Fibroblast of pulmonary artery (primary cell): ENCODE measurements at regions not wholly inside any gene's neighbourhood (a gene's known extent, or its start where the extent isn't known, plus 50 kb on each side); places are given as distances from the start of the nearest gene placed in this dataset.
A peak's percentile ranks its signal among the peaks of the same experiment; 100 is the strongest.
"Not testable (repeated sequence)": the region's sequence is repeated elsewhere in the genome, so short reads cannot be mapped to it uniquely, and the experiment has no call there.

Source experiments
- DNase-seq: peaks from one replicate; pipeline ENCODE4 v3.0.0-alpha.2; 2010; ENCODE audit warnings: low read depth
- H3K4me3 ChIP-seq: replicated peaks from 2 replicates; pipeline ENCODE4 v1.5.1; 2011; ENCODE audit warnings: low read depth, mild to moderate bottlenecking, control low read depth, low read length, moderate library complexity
- TF ChIP-seq, protein P1 (sequence below): IDR thresholded peaks from 2 replicates; pipeline ENCODE4 v1.5.1; 2011; ENCODE audit warnings: mild to moderate bottlenecking, control low read depth, low read length, inconsistent platforms; ENCODE audit errors: missing control alignments

DNA sequence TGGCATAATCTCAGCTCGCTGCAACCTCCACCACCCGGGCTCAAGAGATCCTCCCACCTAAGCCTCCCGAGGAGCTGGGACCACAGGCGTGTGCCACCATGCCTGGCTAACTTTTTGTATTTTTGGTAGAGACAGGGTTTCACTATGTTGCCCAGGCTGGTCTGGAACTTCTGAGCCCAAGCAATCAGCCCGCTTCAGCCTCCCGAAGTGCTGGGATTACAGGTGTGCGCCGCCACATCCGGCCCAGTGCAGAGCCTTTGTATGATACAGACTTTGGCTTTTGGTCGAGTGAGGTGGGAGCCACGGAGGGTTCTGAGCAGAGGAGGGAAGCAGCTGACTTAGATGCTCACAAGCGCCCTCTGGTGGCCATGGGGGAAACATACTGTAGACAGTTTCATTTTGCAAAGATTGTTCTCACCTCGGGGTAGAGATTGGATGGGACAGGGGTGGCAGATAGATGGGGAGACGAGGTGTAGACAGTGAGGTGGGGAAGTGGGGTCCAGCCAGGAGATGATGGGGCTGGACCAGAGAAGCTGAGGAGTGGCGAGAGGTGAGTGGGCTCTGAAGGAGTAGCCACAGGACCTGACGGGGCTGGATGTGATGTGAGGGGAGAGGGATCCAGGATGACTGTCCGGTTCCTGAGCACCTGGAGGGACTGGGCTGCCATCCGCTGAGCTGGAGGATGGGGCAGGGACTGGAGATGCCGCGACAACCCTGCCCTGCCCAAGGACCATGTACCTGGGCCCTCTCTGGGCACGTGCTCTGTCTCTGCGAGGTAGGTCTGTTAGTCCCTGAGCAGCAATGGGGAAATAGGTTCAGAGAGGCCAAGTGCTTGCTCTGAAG, 105.1 kb downstream of the CRLF3 start:
- DNase-seq = peak; percentile 73
- not testable (repeated sequence) for H3K4me3 ChIP-seq
- TF ChIP-seq, protein P1, sequence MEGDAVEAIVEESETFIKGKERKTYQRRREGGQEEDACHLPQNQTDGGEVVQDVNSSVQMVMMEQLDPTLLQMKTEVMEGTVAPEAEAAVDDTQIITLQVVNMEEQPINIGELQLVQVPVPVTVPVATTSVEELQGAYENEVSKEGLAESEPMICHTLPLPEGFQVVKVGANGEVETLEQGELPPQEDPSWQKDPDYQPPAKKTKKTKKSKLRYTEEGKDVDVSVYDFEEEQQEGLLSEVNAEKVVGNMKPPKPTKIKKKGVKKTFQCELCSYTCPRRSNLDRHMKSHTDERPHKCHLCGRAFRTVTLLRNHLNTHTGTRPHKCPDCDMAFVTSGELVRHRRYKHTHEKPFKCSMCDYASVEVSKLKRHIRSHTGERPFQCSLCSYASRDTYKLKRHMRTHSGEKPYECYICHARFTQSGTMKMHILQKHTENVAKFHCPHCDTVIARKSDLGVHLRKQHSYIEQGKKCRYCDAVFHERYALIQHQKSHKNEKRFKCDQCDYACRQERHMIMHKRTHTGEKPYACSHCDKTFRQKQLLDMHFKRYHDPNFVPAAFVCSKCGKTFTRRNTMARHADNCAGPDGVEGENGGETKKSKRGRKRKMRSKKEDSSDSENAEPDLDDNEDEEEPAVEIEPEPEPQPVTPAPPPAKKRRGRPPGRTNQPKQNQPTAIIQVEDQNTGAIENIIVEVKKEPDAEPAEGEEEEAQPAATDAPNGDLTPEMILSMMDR = peak; percentile 60

DNA sequence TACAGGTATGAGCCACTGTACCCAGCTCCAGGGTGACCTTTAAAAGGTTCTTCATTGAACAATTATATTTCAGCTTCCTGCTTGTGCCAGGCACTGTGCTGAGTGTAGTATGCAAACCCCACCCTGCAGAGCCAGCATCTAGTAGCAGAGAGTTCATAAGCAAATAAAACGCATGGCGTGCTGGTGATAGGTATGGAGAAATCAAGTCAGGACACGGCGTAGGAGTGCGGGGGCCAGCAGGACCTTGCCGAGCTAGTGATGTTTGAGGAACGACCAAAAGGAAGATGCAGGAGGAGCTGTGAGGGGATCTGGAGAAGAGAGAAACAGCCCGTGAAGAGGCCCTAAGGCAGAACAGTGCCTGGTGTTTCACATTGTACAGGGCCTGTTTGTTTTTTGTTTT, 105.8 kb downstream of the CRLF3 start:
- not testable (repeated sequence) for DNase-seq, H3K4me3 ChIP-seq

- not testable (repeated sequence) for H3K4me3 ChIP-seq, DNase-seq
These were observed 106.4 kb downstream of the CRLF3 start for GRCh38 chr17:30718099-30718447.

DNA sequence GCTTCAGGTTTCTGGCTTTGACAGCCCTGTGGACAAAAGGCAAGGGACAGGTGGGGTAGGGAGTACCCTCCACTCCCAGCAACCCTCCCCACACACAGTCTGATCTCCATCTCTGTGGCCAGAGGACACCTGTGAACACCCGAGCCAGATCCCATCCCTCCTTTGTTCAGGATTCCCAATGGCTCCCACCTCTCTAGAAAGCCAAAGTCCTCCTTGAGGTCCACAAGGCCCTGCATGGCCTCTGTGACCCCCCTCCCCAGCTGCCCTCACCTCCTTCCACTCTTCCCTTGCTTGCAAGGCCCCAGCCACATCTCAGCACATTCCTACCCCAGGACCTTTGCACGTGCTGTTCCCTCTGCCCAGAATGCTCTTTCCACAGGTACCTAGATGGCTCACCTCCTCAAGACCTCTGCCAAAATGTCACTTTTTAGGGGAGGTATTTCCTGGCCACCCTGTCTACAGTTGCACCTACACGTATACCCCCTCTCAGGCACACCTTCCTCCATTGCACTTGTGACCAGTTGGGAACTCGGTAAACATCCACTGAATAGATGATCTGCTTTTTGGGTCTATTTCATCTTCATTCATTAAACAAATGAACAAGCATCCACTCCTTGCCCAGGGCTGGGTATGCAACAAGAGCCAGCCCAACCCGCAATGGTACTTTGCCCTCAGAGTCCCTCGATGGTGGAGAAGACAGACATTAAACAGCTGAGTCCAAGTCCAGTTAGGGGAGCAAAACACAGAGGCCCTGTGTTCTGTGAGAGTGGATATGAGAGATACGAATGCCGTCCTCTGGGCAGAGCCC, 107.0 kb downstream of the CRLF3 start:
- H3K4me3 ChIP-seq = no peak overlapping the region
- DNase-seq = no peak
- TF ChIP-seq, protein P1 = no peak

DNA sequence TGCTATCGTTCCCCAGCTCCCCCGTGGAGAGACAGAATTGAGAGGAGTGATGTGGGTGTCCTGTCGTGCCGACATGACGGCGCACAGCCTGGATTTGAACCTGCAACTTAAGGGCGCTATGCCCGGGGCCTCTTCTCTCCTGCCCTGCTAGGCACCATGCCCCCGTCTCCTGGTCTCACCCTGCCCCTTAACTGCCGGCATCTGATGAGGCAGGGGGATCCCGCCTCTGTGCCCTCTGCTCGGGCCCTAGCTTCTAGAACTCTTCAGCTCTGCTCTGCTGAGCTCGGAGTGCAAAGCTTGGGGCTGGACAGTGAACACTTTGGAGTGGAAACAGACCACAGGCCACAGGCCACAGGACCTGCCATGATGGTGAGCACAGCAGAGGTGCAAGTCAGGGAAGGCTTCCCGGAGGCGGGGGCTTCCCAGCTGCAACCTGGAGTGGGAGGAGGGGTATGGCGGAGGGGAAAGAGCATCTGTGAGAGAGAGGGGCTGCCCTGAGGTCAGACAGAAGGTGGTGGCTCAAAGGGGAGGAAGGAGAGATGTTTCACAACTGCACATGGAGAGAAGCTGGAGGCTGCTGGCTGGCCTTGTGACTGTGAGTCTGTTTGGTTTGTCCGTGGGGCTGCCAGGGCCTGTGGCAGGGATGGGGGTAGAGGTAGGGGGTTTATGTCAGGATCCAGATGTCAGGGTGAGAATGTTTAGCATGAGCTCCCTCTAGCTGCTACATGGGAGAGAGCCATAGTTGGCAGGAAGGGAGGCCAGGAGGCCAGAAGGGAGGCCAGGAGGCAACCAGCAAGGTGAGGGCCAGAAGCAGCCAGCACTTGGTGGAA, 107.8 kb downstream of the CRLF3 start:
- DNase-seq = peak; percentile 31
- H3K4me3 ChIP-seq = no peak overlapping the region
- TF ChIP-seq, protein P1 = peak; percentile 28

GRCh38 chr17:30714825-30715622, 109.5 kb downstream of the CRLF3 start:
- TF ChIP-seq, protein P1 = peak; percentile 47
- H3K4me3 ChIP-seq = not testable (repeated sequence)
- DNase-seq = peak; percentile 48

DNA sequence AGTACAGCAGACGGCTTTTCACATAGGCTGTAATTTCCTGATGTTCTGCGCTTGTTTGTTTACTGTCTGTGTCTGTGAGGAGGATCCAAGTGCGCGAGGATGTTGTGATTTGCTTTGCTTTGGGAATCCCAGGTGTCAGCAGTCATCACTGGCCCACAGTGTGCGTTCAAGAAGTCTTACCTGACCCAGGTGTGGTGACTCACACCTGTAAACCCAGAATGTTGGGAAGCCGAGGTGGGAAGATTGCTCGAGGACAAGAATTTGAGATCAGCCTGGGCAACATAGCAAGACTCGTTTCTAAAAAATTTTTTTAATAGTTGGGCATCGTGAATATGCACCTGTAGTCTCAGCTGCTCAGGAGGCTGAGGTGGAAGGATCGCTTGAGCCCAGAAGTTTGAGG, 110.7 kb downstream of the CRLF3 start:
- H3K4me3 ChIP-seq, DNase-seq: not testable (repeated sequence)

DNA sequence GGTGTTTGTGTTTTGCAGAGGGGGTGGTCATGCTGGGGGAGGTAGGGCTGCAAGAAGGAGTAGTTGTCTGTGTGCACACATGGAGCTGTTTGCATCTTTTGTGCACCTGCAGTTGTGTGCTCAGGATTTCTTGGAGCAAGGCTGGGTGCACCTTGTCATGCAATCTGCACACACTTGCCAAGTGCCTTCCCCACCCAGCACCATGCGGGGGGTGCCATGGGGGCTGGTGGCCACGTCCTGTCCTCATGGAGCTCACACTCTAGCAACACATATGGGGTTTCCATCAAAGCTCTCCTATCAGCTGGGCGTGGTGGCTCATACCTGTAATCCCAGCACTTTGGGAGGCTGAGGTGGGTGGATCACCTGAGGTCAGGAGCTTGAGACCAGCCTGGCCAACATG, 111.6 kb downstream of the CRLF3 start:
- not testable (repeated sequence) for DNase-seq, H3K4me3 ChIP-seq

DNA sequence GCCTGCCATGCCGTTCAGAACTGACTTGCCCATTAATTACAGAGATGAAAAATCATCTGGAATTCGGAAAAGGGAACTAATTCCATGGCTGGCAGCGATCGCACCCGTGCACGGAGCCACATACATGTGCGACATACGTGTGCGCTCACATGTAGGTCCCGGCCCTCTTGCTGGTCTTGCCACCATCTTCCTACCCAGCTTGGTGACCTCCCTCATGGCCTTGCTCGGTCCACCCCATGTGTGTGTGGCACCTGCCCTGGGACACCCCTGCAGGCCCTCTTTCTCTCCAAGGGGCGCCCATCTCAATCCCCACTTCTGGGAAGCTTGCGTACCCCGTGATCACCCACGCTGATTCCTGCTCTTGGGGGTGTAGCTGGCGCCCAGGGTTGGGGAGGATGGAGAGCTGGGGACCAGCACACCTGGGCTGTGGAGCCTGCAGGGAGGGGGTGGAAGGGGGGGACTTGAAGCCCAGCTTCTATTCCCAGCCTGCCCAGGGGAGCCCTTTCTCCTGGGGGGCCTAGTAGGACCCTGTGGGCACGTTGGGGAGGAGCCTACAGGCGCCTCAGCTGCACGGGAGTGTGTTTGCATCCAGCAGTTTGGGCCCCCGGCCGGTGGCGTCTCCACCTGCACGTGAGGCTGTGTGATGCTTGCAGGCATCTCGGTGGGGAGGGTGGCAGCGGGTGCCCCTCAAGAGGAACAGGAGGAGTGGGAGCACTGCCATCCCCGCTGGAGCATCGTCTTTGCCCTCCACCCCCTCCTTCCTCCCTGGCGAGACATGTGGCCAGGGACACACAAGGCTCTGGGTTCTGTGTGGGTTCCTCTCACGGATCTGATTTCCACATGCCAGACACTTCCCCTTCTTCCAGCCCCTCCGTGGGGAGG, 112.6 kb downstream of the CRLF3 start:
- not testable (repeated sequence) for DNase-seq, H3K4me3 ChIP-seq

GRCh38 chr17:30711176-30711575, 113.3 kb downstream of the CRLF3 start:
- DNase-seq = not testable (repeated sequence)
- H3K4me3 ChIP-seq = peak overlapping the region; percentile 74

DNA sequence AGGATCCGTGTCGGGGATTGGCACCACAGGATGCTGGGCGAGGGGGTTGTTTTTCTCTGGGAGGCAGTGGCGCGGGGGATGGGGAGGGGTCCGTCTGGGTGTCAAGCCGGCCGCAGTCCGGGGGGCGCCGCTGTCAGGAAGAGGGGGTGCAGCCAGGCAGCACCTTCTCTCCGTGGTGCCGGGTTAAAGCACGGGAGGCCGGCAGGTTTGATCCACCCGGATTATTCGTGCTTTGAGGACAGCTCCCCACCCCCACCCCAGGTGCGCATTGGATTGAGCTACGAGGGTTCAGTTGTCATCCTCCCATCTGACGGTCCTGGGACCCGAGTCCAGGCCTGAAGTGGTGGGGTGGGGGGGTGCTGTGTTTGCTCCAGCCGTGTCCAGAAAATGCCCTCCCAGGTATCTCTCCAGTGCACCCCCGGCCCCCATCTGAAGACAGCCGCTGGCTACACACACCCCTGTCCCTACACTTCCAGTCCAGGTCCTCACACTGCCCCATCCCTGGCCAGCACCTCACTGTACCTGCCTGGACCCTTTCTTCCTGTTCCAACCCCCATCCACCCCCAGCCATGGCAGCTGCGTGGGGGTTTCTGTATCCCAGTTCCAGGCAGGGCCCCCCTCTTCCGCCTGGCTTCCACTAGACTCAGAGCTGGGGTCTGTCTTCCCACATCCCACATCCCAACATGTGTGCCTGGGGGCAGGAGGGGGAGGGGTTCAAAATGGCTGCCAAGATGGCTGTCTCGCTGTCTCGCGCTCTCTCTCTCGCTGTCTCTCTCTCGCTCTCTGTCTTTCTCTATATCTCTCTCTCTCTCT, 114.0 kb downstream of the CRLF3 start:
- H3K4me3 ChIP-seq = peak overlapping the region; percentile 74
- DNase-seq = not testable (repeated sequence)
